Brain microvascular endothelial cell (primary cell): ENCODE measurements at regions not wholly inside any gene's neighbourhood (a gene's known extent, or its start where the extent isn't known, plus 50 kb on each side); places are given as distances from the start of the nearest gene placed in this dataset.

Experiments used
- DNase-seq: peaks from one replicate; pipeline ENCODE4 v3.0.0-alpha.2; 2020
- H3K27ac ChIP-seq: fragments of 250-450 bp; sonication (Bioruptor Pico); 2 replicates; pipeline ENCODE4 v1.5.1; 2020; ENCODE audit warnings: mild to moderate bottlenecking, moderate library complexity
- H3K27me3 ChIP-seq: fragments of 250-450 bp; sonication (Bioruptor Pico); replicated peaks from 2 replicates; pipeline ENCODE4 v1.5.1; 2020; ENCODE audit warnings: mild to moderate bottlenecking
- H3K36me3 ChIP-seq: fragments of 250-450 bp; sonication (Bioruptor Pico); replicated peaks from 2 replicates; pipeline ENCODE4 v1.5.1; 2020; ENCODE audit warnings: mild to moderate bottlenecking
- H3K4me3 ChIP-seq: 2 replicates; pipeline ENCODE4 v1.5.1; 2011; ENCODE audit warnings: low read depth, mild to moderate bottlenecking, control low read depth, low read length, moderate library complexity
- CTCF ChIP-seq: IDR thresholded peaks from 2 replicates; pipeline ENCODE4 v1.5.1; 2011; ENCODE audit warnings: low read depth, mild to moderate bottlenecking, moderate library complexity, low read length, control low read depth, inconsistent platforms; ENCODE audit errors: missing control alignments
- in situ Hi-C: cut with HindIII; loops from 2 replicates; pipeline ENCODE4 v1.10.0; 2017; ENCODE audit warnings: low sequenced_read_pairs, low pct_ligation_motif_present

- Histone ChIP-seq H3K27ac (no peak overlapping the region), H3K4me3 (no peak overlapping the region), H3K36me3 (no peaks in the 10 kb centered on the region), H3K27me3 (no peaks in the 10 kb centered on the region)
- TF ChIP-seq CTCF: no peak
- no peak for DNase-seq
- in situ Hi-C loops: no loop called here
These were observed 82.3 kb upstream of the CCDC112 start for GRCh38 chr5:115378754-115379153.

GRCh38 chr5:115377468-115378217 is 81.2 kb upstream of the CCDC112 start:
- peak; percentile 69 for DNase-seq
- no peaks in the 10 kb centered on the region for H3K27me3 ChIP-seq
- no peak overlapping the region for H3K4me3 ChIP-seq
- TF ChIP-seq CTCF: peak; percentile 56
- H3K36me3 ChIP-seq: no peaks in the 10 kb centered on the region
- peak overlapping the region; percentile 43 for H3K27ac ChIP-seq
- in situ Hi-C loops: no loop called here

GRCh38 chr5:115375893-115376292 is 79.4 kb upstream of the CCDC112 start:
- Histone ChIP-seq H3K36me3 (no peaks in the 10 kb centered on the region), H3K4me3 (no peak overlapping the region), H3K27ac (no peak overlapping the region), H3K27me3 (no peaks in the 10 kb centered on the region)
- in situ Hi-C loops: no loop called here
- no peak for DNase-seq
- no peak for TF ChIP-seq CTCF

GRCh38 chr5:115374057-115374775 is 77.8 kb upstream of the CCDC112 start:
- Histone ChIP-seq H3K27me3 (no peaks in the 10 kb centered on the region), H3K36me3 (no peaks in the 10 kb centered on the region), H3K27ac (no peak overlapping the region), H3K4me3 (no peak overlapping the region)
- in situ Hi-C loops: no loop called here
- peak; percentile 37 for TF ChIP-seq CTCF
- DNase-seq: no peak

- Histone ChIP-seq H3K4me3 (no peak overlapping the region), H3K36me3 (no peaks in the 10 kb centered on the region), H3K27me3 (no peaks in the 10 kb centered on the region), H3K27ac (no peak overlapping the region)
- no peak for TF ChIP-seq CTCF
- DNase-seq: no peak
- in situ Hi-C loops: no loop called here
These were observed 75.7 kb upstream of the CCDC112 start for GRCh38 chr5:115372146-115372545.
